Right atrium auricular region (tissue), 2 donors: ENCODE measurements at regions not wholly inside any gene's neighbourhood (a gene's known extent, or its start where the extent isn't known, plus 50 kb on each side); places are given as distances from the start of the nearest gene placed in this dataset.
"Not testable (repeated sequence)": the region's sequence is repeated elsewhere in the genome, so short reads cannot be mapped to it uniquely, and the experiment has no call there.

Experiments used
- DNase-seq: peaks from one replicate; pipeline ENCODE4 v3.0.0-alpha.2; 2019; ENCODE audit warnings: low spot score
- H3K27ac ChIP-seq, 2 donors: fragments of 200-600 bp; sonication (generic); 1 replicate in 1 of 2; 2 replicates in 1 of 2; pipeline ENCODE4 v1.5.1; 2016 to 2019
- H3K27me3 ChIP-seq, 2 donors: fragments of 200-600 bp; sonication (generic); one replicate each; pipeline versions ENCODE4 v1.5.1 to v1.6.0; 2017 to 2019
- H3K36me3 ChIP-seq: fragments of 200-600 bp; sonication (generic); one replicate; pipeline ENCODE4 v1.5.1; 2016
- H3K4me1 ChIP-seq, 2 donors: fragments of 200-600 bp; sonication (generic); one replicate each; pipeline versions ENCODE4 v1.5.1 to v1.6.0; 2017 to 2019
- H3K4me3 ChIP-seq, 2 donors: fragments of 200-600 bp; sonication (generic); 1 replicate in 1 of 2; 2 replicates in 1 of 2; pipeline ENCODE4 v1.5.1; 2017 to 2019; ENCODE audit warnings: mild to moderate bottlenecking in 1 of 2, moderate library complexity in 1 of 2
- H3K9me3 ChIP-seq, 2 donors: fragments of 200-600 bp; sonication (generic); one replicate each; pipeline ENCODE4 v1.5.1; 2019
- TF ChIP-seq, protein P1 (sequence below), 2 donors: fragments of 200-600 bp; sonication (generic); IDR thresholded peaks; one replicate each; pipeline ENCODE4 v1.5.1; 2019; ENCODE audit warnings: antibody characterized with exemption in 2 of 2

GRCh38 chr3:18987862-18988447 lies 160.4 kb upstream of the KCNH8 start:
- no peak overlapping the region for H3K27ac ChIP-seq
- TF ChIP-seq, protein P1, sequence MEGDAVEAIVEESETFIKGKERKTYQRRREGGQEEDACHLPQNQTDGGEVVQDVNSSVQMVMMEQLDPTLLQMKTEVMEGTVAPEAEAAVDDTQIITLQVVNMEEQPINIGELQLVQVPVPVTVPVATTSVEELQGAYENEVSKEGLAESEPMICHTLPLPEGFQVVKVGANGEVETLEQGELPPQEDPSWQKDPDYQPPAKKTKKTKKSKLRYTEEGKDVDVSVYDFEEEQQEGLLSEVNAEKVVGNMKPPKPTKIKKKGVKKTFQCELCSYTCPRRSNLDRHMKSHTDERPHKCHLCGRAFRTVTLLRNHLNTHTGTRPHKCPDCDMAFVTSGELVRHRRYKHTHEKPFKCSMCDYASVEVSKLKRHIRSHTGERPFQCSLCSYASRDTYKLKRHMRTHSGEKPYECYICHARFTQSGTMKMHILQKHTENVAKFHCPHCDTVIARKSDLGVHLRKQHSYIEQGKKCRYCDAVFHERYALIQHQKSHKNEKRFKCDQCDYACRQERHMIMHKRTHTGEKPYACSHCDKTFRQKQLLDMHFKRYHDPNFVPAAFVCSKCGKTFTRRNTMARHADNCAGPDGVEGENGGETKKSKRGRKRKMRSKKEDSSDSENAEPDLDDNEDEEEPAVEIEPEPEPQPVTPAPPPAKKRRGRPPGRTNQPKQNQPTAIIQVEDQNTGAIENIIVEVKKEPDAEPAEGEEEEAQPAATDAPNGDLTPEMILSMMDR (IDR thresholded peaks at IDR 0.05): no peak
- no peaks in the 10 kb centered on the region for H3K9me3 ChIP-seq
- no peaks in the 10 kb centered on the region for H3K36me3 ChIP-seq
- H3K4me3 ChIP-seq: no peak overlapping the region
- DNase-seq: no peak
- no peaks in the 10 kb centered on the region for H3K4me1 ChIP-seq
- H3K27me3 ChIP-seq: no peaks in the 10 kb centered on the region

DNA sequence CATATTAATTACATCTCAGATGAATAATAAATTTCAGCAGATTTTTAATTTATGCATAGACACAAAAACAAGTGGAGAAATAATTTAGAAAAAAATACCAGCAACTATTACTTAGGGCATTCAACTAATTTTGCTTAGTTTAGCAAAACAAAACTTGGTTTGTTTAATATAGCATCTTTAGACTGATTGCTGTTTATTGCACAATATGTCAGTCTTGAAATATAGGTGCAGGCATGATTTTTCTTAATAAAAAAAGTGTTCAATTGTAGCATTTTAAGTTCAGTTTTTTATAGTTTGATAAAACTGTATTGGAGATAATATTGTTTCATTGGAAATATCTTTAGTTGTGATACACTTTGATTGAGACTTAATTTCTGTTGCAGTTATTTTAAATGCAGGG lies 161.2 kb upstream of the KCNH8 start:
- DNase-seq: no peak
- Histone ChIP-seq H3K9me3 (no peaks in the 10 kb centered on the region), H3K4me3 (no peak overlapping the region), H3K27me3 (no peaks in the 10 kb centered on the region), H3K4me1 (no peaks in the 10 kb centered on the region), H3K36me3 (no peaks in the 10 kb centered on the region), H3K27ac (no peak overlapping the region)
- TF ChIP-seq, protein P1 (IDR thresholded peaks at IDR 0.05): no peak

DNA sequence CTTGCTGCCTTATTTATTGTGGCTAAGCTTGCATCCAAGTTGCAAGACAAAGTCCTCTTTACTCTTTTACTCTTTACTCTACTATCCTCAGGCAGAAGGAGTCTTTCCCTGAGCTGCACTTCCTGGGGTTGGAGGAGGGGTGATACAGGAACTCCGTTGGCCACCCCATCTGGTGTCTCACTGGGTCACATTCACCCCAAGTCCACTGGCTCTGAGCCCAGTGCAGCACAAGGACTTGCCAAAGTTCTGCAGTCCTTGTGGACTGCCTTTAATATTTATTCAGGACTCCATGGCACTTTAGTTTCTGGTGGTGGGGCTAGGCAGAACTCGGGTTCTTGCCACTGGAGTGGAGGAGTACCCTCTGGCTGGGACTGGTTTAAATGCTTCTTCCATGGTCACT lies 165.4 kb upstream of the KCNH8 start:
- Histone ChIP-seq H3K27ac (no peak overlapping the region), H3K4me3 (no peak overlapping the region), H3K4me1 (no peaks in the 10 kb centered on the region), H3K27me3 (no peaks in the 10 kb centered on the region), H3K9me3 (no peaks in the 10 kb centered on the region), H3K36me3 (no peaks in the 10 kb centered on the region)
- no peak for DNase-seq
- TF ChIP-seq, protein P1 (IDR thresholded peaks at IDR 0.05): no peak

GRCh38 chr3:18976102-18976501 lies 172.2 kb upstream of the KCNH8 start:
- DNase-seq, H3K36me3 ChIP-seq, H3K4me3 ChIP-seq, H3K4me1 ChIP-seq, H3K27me3 ChIP-seq, H3K27ac ChIP-seq: not testable (repeated sequence)
- peaks cover 4 to 30% of the 10 kb centered on the region in 2 donors for H3K9me3 ChIP-seq

DNA sequence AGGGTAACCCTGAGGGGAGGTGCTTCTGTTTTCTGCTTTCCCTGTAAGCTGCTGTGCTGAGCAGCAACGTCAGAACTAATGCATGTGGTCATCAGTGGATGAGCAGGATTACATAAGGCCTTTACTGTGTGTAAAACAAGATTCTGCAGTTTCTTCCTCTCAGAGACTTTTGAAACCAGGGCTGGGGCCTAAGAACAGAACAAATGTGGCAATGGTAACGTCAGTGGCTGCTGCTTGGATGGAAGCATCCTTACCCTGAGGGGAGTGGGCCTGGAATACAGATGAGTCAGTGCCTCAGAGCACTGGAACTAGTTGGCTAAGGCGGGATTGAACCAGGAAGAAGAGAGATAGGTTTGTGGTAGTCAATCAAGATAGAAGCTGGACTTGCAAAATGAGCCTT lies 180.2 kb upstream of the KCNH8 start:
- TF ChIP-seq, protein P1 (IDR thresholded peaks at IDR 0.05): no peak
- no peak for DNase-seq
- Histone ChIP-seq H3K27me3 (no peaks in the 10 kb centered on the region), H3K4me3 (no peak overlapping the region), H3K4me1 (no peaks in the 10 kb centered on the region), H3K9me3 (peaks cover 5 to 11% of the 10 kb centered on the region in 2 donors), H3K27ac (no peak overlapping the region), H3K36me3 (no peaks in the 10 kb centered on the region)

DNA sequence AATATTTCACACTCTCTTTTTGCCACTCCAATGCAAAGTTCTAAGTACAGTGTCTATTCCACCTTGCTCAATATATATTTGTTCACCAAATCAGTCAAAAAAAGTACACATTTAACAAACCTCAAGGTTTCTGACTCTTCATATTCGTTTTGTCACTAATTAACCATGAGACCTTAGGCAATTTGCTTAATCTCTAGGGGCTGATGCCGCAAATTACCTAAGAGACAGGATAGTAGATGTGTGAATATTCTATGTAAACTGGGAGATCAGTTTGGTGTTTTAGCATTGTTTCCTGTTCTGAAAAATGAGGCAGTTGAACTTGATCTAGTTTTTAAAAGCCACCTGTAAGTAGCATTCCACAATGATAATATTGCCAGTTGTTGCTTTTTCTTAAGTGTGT lies 182.5 kb upstream of the KCNH8 start:
- no peak overlapping the region for H3K27ac ChIP-seq
- no peaks in the 10 kb centered on the region for H3K36me3 ChIP-seq
- no peak overlapping the region for H3K4me3 ChIP-seq
- H3K4me1 ChIP-seq: no peaks in the 10 kb centered on the region
- TF ChIP-seq, protein P1 (IDR thresholded peaks at IDR 0.05): no peak
- H3K9me3 ChIP-seq: no peaks in the 10 kb centered on the region
- DNase-seq: no peak
- no peaks in the 10 kb centered on the region for H3K27me3 ChIP-seq
